Endothelial cell of umbilical vein (primary cell): ENCODE measurements at regions not wholly inside any gene's neighbourhood (a gene's known extent, or its start where the extent isn't known, plus 50 kb on each side); places are given as distances from the start of the nearest gene placed in this dataset.

Source experiments
- CTCF ChIP-seq, 2 donors: IDR thresholded peaks; 1 replicate in 1 of 2; 2 replicates in 1 of 2; pipeline ENCODE4 v1.5.1; 2011; ENCODE audit warnings: low read length in 2 of 2, mild to moderate bottlenecking in 2 of 2, moderate library complexity in 2 of 2, control low read depth in 1 of 2, inconsistent platforms in 1 of 2, low read depth in 1 of 2; ENCODE audit not compliant: insufficient read depth in 1 of 2; ENCODE audit errors: extremely low read depth in 1 of 2
- EZH2 ChIP-seq: IDR thresholded peaks from 2 replicates; pipeline ENCODE4 v1.6.1; 2012; ENCODE audit warnings: borderline replicate concordance, low read depth, mild to moderate bottlenecking, moderate library complexity, low read length, inconsistent platforms; ENCODE audit not compliant: severe bottlenecking
- TF ChIP-seq, protein P1 (sequence below): IDR thresholded peaks from 2 replicates; pipeline ENCODE4 v1.6.1; 2011; ENCODE audit not compliant: insufficient read depth, insufficient read length

DNA sequence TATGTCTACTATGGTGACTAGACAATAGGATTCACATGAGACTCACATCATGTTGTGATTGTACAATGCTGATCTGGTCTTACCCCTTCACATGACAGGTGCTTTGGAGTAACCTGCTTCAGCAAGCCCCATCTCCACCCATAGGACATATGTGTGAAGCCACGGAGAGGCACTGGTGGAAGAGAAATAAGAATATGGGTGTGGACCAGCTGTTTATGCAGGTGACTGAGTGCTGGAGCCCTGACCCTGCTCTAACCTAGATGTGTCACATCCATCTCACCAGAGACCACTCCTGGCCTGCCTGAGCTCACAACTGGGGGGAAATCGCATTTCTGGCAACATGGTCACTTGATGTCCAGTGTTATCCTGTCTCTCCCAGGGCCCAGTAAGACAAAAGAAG, 119.7 kb downstream of the GGTLC2 start:
- TF ChIP-seq EZH2 (no peak), CTCF (IDR thresholded peaks at IDR 0.05; ENCODE audit: extremely low read depth in 1 of 2, insufficient read depth in 1 of 2, low read depth in 1 of 2, low read length in 2 of 2) (no peak)
- TF ChIP-seq, protein P1, sequence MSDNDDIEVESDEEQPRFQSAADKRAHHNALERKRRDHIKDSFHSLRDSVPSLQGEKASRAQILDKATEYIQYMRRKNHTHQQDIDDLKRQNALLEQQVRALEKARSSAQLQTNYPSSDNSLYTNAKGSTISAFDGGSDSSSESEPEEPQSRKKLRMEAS: no peak
